ENCODE measurements at regions not wholly inside any gene's neighbourhood (a gene's known extent, or its start where the extent isn't known, plus 50 kb on each side); places are given as distances from the start of the nearest gene placed in this dataset.
"Not testable (repeated sequence)": the region's sequence is repeated elsewhere in the genome, so short reads cannot be mapped to it uniquely, and the experiment has no call there.

DNA sequence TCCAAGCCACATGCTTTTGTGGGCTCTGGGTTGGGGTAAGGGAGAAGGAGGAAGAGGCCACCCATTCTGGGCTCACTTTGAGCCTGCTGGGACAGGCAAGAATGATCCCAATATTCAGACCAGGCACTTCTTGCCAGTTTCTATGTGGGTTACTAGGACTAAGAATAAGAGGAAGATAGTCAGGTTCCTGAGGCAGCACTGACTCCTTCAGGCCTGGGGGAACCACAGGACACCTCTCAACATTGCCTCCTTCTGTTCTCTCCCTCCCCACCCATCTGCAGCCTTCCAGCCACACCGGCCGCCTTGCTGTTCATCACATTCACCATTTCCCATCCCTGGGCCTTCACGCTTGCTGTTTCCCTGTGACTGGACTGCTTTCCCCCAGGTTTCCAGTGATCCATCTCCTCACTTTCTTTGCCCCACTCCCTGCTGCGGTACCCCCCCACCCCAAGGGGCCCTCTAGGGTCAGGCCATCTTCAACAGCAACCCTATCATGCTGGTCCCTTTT, 69.2 kb upstream of the SIRPA start:
- no peak for DNase-seq (ENCODE audit: low read depth)

DNA sequence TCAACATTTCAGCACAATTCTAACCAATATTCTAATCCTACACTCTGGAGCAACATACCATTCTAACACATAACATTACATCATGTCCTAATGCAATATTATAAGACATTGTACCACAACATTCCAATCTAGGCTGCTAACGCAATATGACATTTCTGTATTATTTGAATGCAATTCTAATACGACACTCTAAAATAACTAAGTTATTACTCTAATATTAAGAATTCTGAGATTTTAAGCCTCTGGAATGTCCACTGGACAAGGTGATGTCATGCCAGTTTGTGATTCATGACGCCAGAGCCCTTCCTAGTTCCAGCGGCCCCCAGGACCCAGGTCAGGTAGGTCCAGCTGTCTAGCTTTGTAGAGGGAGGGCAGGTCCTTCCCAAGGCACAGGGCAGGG, 69.7 kb upstream of the SIRPA start:
- peak; percentile 89 for DNase-seq (ENCODE audit: low read depth)

GRCh38 chr20:1824834-1825233, 70.4 kb upstream of the SIRPA start:
- peak; percentile 38 for DNase-seq (ENCODE audit: low read depth)

DNA sequence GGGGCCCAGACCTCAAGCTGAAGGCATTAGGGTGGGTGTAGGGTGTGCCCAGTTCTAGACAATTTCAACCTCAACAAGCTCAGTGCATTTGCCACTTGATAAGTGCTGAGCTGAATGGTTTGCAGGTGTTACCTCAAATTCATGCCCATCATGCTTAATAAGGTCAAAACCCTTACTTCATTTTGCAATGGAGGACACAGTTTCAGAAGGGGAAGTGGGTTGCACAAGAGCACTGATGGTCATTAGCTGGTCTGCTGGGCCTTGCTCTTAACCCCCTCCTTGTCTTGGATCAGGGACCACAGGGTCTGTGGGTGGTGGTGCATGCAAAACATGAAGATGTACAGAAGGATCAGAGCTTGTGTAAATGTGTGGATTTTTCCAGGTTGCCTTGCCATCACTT, 71.0 kb upstream of the SIRPA start:
- DNase-seq (ENCODE audit: low read depth), result peak; percentile 33

- DNase-seq (ENCODE audit: low read depth), result no peak
Observed at GRCh38 chr20:1823450-1823844, 71.8 kb upstream of the SIRPA start.

GRCh38 chr20:1822564-1823449, 72.4 kb upstream of the SIRPA start:
- DNase-seq (ENCODE audit: low read depth), result peak; percentile 87

- peak; percentile 81 for DNase-seq (ENCODE audit: low read depth)
Observed at GRCh38 chr20:1820138-1821079, 74.8 kb upstream of the SIRPA start.

DNA sequence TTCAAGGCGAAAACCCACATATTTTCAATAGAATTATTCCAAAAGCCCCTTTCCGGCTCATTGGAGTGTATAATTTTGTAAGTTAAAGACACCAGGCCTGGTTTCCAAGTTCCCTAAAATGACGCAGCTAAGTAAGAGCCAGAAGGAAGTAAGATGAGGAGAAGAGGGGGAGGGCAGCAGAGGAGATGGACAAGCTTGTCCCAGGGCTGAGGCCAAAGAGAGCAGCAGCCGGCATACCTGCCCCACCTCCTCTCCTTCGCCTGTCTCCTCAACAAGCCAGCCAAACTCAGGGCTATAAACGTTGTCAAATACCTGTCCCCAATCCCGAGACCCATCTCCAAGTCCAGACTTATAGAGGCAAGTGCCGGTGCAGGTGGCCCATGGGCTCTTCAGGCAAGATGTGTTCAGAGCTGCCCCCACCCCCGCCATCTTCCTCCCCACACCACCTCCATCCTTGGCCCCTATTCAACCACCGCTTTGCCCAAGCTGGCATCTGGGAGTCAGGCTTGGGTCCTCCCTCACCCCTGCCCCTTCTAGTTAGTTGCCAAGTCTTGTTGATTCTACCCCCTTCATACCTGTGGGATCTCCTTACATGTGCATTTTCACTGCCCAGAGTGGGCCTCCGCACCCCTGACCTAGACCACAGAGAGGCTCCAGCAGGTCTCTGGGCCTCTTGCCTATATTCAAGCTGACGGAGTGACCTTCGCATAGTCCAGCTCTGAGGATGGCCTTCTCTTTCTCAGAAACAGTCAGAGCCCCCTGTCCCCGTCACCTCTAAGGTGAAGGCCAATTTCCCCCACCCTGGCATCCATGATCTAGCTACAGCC, 75.7 kb upstream of the SIRPA start:
- no peak for DNase-seq (ENCODE audit: low read depth)

GRCh38 chr20:1818895-1819294, 76.3 kb upstream of the SIRPA start:
- no peak for DNase-seq (ENCODE audit: low read depth)

DNA sequence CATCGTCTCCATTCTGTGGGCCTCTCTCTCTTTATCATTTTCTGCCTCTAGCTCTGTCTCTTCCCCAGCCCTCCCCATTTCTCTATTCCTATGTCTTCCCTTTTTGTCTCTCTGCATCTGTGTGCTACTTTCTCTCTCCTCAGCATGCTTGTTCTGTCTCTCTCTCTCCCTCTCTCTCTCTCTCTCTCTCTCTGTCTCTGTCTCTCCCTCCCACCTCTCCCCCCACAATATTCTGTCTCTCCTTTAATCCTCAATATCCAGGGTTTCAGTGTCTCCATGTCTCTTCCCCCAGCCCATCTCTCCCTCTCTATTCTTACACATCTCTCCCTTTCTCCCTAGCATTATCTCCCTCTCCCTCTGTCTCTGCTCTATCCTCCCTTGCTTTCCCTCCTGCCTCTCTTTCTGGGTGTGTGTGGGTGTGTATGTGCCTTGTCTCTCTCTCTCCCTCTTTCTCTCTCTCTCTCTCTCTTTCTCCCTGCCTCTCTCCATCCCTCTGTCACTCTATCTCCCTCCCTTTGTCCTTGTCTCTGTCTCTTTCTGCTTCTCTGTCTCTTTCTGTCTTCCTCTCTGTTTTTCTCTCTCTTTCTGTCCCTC, 76.9 kb upstream of the SIRPA start:
- no peak for DNase-seq (ENCODE audit: low read depth)

DNA sequence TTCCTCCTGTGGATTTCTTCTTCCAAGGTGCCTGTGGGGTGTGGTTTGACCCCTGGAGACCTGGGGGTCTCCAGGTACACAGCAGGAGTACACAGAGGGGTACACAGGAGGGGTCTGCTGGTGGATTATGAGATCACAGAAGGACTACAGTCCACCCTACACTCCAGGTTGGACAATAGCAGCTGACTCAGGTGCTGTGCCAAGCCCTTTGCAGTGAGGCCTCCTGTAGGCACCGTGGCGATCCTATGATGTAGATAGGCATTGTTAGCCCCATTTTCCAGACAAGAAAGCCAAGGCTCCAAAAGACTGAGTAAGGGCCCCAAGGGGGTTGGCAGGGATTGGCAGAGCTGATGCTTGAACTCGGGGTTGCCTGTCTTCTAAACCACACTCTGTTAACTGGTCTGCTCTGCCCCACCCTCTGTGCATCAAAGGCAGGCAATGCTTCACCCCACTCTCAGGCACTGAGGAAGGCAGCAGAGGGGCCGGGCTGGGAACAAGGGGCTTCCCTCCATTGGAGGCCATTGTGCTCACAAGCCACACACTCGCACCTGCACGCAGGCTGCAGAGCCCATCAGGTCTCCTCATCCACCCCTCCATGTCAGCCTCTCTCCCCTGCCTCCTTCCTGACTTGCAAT, 77.5 kb upstream of the SIRPA start:
- DNase-seq (ENCODE audit: low read depth), result no peak

DNA sequence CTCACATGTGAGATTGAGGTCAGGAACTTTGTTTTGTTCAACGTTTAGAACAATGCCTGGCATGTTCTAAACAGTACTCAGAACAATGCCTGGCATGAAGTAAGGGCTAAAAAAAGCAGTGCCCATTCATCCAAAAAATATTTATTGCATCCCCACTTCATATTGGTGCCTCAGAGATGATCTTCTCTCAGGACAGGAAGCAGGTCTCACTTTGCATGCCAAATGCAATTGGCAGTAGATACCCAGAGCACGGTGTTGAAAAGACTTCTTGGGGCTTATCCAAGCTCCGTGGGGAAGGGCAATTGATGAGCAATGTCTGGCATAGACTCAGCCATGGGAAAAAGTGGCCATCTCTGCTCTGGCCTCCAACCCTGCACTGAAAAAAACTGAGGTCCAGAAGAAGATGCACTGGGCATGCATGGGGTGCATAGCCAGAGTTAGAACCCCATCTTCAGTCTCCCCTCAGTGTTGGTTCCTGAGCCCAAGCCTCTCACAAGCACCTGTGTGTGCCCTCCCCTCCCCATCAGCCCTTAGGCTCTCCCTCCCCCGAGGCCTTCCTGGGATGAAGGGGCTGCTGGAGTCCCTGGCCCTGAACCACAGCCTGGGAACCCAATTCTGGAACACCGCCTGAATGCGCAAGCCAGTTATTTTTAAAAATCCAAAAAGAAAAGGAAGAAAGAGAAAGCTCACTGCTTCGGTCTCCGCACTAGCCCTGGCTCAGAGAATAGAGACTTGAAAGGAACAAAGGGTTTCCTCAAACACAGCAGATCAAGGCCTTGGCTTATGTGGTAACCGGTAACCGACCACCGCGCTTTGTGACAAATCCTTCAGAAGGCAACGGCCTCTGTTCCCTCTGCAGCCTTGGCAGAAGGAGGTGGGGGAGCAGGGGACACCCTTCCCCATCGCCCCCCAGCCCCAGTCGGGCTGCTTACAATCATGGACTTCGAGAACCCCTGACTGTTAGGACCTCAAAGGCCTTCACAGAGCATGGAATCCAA, 78.5 kb upstream of the SIRPA start:
- DNase-seq (ENCODE audit: low read depth), result peak; percentile 38

- no peak for DNase-seq (ENCODE audit: low read depth)
Observed at GRCh38 chr20:1815502-1816085, 79.6 kb upstream of the SIRPA start.

- not testable (repeated sequence) for DNase-seq (ENCODE audit: low read depth)
Observed at GRCh38 chr20:1814861-1815260, 80.3 kb upstream of the SIRPA start.

DNA sequence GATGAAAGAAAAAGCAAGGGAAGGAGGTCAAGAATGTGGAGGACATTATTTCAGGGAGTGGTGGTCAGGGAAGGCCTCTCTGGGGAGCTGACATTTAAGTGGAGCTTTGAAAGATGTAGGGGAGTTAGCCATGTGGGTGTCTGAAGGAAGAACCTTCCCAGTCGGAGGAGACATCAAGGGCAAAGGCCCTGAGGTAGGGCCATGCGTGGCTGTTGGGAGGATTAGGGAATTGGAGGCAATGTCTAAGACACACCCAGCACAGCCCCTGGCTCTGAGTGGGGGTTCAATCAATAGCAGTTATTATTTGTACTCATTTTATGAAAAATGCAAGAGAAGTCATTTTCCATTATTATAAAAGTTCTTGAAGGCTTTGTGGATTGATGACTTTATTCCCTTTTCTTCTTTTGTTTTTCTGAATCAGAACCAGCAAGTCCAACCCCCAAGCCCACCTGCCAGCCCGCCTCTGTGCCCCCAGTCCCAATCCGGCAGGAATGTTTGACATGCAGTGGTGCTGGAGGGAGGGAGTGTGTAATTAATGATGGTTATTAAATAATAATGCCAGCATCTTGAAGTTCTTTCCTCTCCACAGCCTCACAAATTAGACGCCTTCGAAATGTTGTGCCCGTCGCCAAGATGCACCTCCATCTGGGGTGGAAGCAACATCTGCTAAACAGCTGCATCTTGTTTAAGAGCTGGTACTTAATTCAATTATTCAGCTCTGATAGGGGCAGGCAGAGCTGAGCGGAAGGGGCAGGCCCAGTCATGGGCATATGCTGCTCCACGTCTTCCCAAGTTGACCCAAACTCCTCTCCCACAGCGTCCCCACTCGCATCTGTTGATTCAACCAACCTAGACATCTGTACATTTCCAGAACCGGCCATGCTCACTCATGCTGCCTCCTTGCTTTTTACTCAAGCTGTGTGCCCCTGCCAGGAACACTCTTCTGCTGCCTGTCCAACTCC, 81.3 kb upstream of the SIRPA start:
- no peak for DNase-seq (ENCODE audit: low read depth)

GRCh38 chr20:1813101-1813529, 82.1 kb upstream of the SIRPA start:
- peak; percentile 91 for DNase-seq (ENCODE audit: low read depth)

GRCh38 chr20:1811621-1812498, 83.3 kb upstream of the SIRPA start:
- no peak for DNase-seq (ENCODE audit: low read depth)
